WERI-Rb-1 (cell line): ENCODE measurements at regions not wholly inside any gene's neighbourhood (a gene's known extent, or its start where the extent isn't known, plus 50 kb on each side); places are given as distances from the start of the nearest gene placed in this dataset.

Experiments
- DNase-seq: peaks from one replicate; pipeline ENCODE4 v3.0.0-alpha.2; 2020
- H3K27ac ChIP-seq: fragments of 250-450 bp; sonication (Bioruptor Pico); 2 replicates; pipeline ENCODE4 v1.5.1; 2020; ENCODE audit warnings: mild to moderate bottlenecking, moderate library complexity
- H3K27me3 ChIP-seq: fragments of 250-450 bp; sonication (Bioruptor Pico); 2 replicates; pipeline ENCODE4 v1.5.1; 2021; ENCODE audit warnings: mild to moderate bottlenecking, low read depth, moderate library complexity; ENCODE audit not compliant: insufficient read depth, severe bottlenecking
- H3K36me3 ChIP-seq: fragments of 250-450 bp; sonication (Bioruptor Pico); 2 replicates; pipeline ENCODE4 v1.5.1; 2020; ENCODE audit warnings: mild to moderate bottlenecking, moderate library complexity
- H3K4me3 ChIP-seq: 2 replicates; pipeline ENCODE4 v1.5.1; 2011; ENCODE audit warnings: low read depth, mild to moderate bottlenecking, control low read depth, low read length
- H3K9me3 ChIP-seq: fragments of 250-450 bp; sonication (Bioruptor Pico); 2 replicates; pipeline ENCODE4 v1.5.1; 2021; ENCODE audit warnings: mild to moderate bottlenecking, moderate library complexity; ENCODE audit not compliant: severe bottlenecking
- CTCF ChIP-seq: IDR thresholded peaks from 2 replicates; pipeline ENCODE4 v1.5.1; 2011; ENCODE audit warnings: low read depth, mild to moderate bottlenecking, control low read depth, inconsistent platforms, low read length

DNA sequence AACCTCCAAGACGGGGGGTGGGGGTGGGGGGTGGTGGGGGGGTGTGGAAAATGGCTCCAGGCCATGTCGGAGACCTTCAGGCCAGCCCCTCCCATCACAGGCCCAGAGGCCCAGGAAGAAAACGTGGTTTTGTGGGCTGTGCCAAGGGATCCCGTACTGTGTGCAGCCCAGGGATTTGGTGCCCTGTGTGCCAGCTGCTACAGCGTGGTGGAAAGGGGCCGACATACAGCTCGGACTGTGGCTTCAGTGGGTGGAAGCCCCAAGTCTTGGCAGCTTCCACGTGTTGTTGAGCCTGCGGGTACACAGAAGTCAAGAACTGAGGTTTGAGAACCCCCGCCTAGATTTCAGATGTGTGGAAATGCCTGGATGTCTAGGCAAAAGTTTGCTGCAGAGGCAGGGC is 259.7 kb downstream of the HGF start:
- Histone ChIP-seq H3K27ac (no peak overlapping the region), H3K27me3 (no peaks in the 10 kb centered on the region), H3K36me3 (no peaks in the 10 kb centered on the region), H3K9me3 (no peaks in the 10 kb centered on the region), H3K4me3 (no peak overlapping the region)
- DNase-seq: no peak
- TF ChIP-seq CTCF: no peak

DNA sequence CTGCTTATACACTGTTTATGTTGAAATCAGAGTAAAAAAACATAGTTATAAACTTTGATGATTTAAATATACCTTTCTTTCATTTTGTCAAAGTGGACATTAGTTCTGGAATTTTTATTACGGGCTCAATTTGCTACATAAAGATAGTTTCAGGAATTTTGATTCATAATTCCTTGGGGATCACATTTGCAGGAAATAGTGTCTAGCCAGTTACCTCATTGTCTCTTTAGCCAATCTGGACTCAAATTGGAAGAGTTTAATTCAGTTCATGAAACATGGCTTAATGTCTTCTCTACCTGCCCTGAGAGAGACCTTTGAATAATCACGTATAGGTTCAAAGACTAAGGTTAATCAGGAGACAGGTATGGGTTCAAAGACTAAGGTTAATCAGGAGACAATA is 262.6 kb downstream of the HGF start:
- no peaks in the 10 kb centered on the region for H3K36me3 ChIP-seq
- H3K27me3 ChIP-seq: no peaks in the 10 kb centered on the region
- no peaks in the 10 kb centered on the region for H3K9me3 ChIP-seq
- H3K4me3 ChIP-seq: no peak overlapping the region
- no peak overlapping the region for H3K27ac ChIP-seq
- DNase-seq: no peak
- no peak for TF ChIP-seq CTCF

- no peak for TF ChIP-seq CTCF
- H3K9me3 ChIP-seq: no peaks in the 10 kb centered on the region
- DNase-seq: no peak
- H3K36me3 ChIP-seq: no peaks in the 10 kb centered on the region
- no peak overlapping the region for H3K27ac ChIP-seq
- H3K4me3 ChIP-seq: no peak overlapping the region
- no peaks in the 10 kb centered on the region for H3K27me3 ChIP-seq
Observed at GRCh38 chr7:81506609-81507008, 263.2 kb downstream of the HGF start.

GRCh38 chr7:81503771-81504170 is 266.1 kb downstream of the HGF start:
- Histone ChIP-seq H3K4me3 (no peak overlapping the region), H3K27me3 (no peaks in the 10 kb centered on the region), H3K36me3 (no peaks in the 10 kb centered on the region), H3K9me3 (no peaks in the 10 kb centered on the region), H3K27ac (no peak overlapping the region)
- no peak for TF ChIP-seq CTCF
- no peak for DNase-seq

GRCh38 chr7:81503336-81503735 is 266.5 kb downstream of the HGF start:
- Histone ChIP-seq H3K4me3 (no peak overlapping the region), H3K27me3 (no peaks in the 10 kb centered on the region), H3K27ac (no peak overlapping the region), H3K36me3 (no peaks in the 10 kb centered on the region), H3K9me3 (no peaks in the 10 kb centered on the region)
- TF ChIP-seq CTCF: no peak
- no peak for DNase-seq

- H3K9me3 ChIP-seq: no peaks in the 10 kb centered on the region
- H3K36me3 ChIP-seq: no peaks in the 10 kb centered on the region
- no peak for DNase-seq
- H3K4me3 ChIP-seq: no peak overlapping the region
- H3K27me3 ChIP-seq: no peaks in the 10 kb centered on the region
- no peak for TF ChIP-seq CTCF
- no peak overlapping the region for H3K27ac ChIP-seq
Observed at GRCh38 chr7:81501220-81501619, 268.6 kb downstream of the HGF start.
